GM19023 (cell line): ENCODE measurements at regions not wholly inside any gene's neighbourhood (a gene's known extent, or its start where the extent isn't known, plus 50 kb on each side); places are given as distances from the start of the nearest gene placed in this dataset.
"Not testable (repeated sequence)": the region's sequence is repeated elsewhere in the genome, so short reads cannot be mapped to it uniquely, and the experiment has no call there.

Experiments used
- ATAC-seq: cut with Tn5 transposase; IDR thresholded peaks from one replicate; pipeline ENCODE4 v1.9.1; 2021; ENCODE audit warnings: mild to moderate bottlenecking, moderate library complexity; ENCODE audit not compliant: unreplicated experiment

GRCh38 chr15:31503758-31504461 lies 177.3 kb downstream of the KLF13 start:
- ATAC-seq = no peak

- no peak for ATAC-seq
Observed at GRCh38 chr15:31504462-31504839, 177.8 kb downstream of the KLF13 start.

GRCh38 chr15:31507573-31507972 lies 180.9 kb downstream of the KLF13 start:
- not testable (repeated sequence) for ATAC-seq

- ATAC-seq = no peak
Observed at GRCh38 chr15:31508656-31509055, 182.0 kb downstream of the KLF13 start.

- ATAC-seq = no peak
Observed at GRCh38 chr15:31510057-31510456, 183.4 kb downstream of the KLF13 start.

GRCh38 chr15:31511707-31512310 lies 185.2 kb downstream of the KLF13 start:
- ATAC-seq = no peak

- no peak for ATAC-seq
Observed at GRCh38 chr15:31513178-31513577, 186.5 kb downstream of the KLF13 start.

- ATAC-seq = no peak
Observed at GRCh38 chr15:31516440-31516839, 189.8 kb downstream of the KLF13 start.

- ATAC-seq = no peak
Observed at GRCh38 chr15:31516874-31517273, 190.2 kb downstream of the KLF13 start.

GRCh38 chr15:31517711-31518110 lies 191.1 kb downstream of the KLF13 start:
- no peak for ATAC-seq

GRCh38 chr15:31522028-31522427 lies 195.4 kb downstream of the KLF13 start:
- no peak for ATAC-seq

GRCh38 chr15:31523027-31523654 lies 196.5 kb downstream of the KLF13 start:
- ATAC-seq = no peak

- ATAC-seq = no peak
Observed at GRCh38 chr15:31523655-31524049, 197.0 kb downstream of the KLF13 start.

- no peak for ATAC-seq
Observed at GRCh38 chr15:31525185-31525695, 198.6 kb downstream of the KLF13 start.

GRCh38 chr15:31525988-31526665 lies 199.5 kb downstream of the KLF13 start:
- no peak for ATAC-seq

GRCh38 chr15:31526916-31527690 lies 200.5 kb downstream of the KLF13 start:
- ATAC-seq = no peak

- no peak for ATAC-seq
Observed at GRCh38 chr15:31528846-31529245, 202.2 kb downstream of the KLF13 start.

- ATAC-seq = no peak
Observed at GRCh38 chr15:31537770-31538592, 211.3 kb downstream of the KLF13 start.

- ATAC-seq = no peak
Observed at GRCh38 chr15:31540633-31541032, 214.0 kb downstream of the KLF13 start.

- ATAC-seq = no peak
Observed at GRCh38 chr15:31544361-31544760, 217.7 kb downstream of the KLF13 start.
